ENCODE measurements at regions not wholly inside any gene's neighbourhood (a gene's known extent, or its start where the extent isn't known, plus 50 kb on each side); places are given as distances from the start of the nearest gene placed in this dataset.

- TF ChIP-seq EZH2 (IDR thresholded peaks at IDR 0.05) (no peak), POLR2AphosphoS5 (IDR thresholded peaks at IDR 0.05; ENCODE audit: borderline replicate concordance, low read depth, low read length) (no peak), FOXP2 (optimal IDR thresholded peaks at IDR 0.05; ENCODE audit: control extremely low read depth, extremely low read length, insufficient read depth) (no peak)
Observed at GRCh38 chr4:111512081-111512783, 633.0 kb upstream of the FAM241A start.

All from SK-N-MC (cell line).